GM18861 (cell line): ENCODE measurements at regions not wholly inside any gene's neighbourhood (a gene's known extent, or its start where the extent isn't known, plus 50 kb on each side); places are given as distances from the start of the nearest gene placed in this dataset.

Source experiments
- ATAC-seq: cut with Tn5 transposase; IDR thresholded peaks from one replicate; pipeline ENCODE4 v1.9.1; 2021; ENCODE audit not compliant: unreplicated experiment

DNA sequence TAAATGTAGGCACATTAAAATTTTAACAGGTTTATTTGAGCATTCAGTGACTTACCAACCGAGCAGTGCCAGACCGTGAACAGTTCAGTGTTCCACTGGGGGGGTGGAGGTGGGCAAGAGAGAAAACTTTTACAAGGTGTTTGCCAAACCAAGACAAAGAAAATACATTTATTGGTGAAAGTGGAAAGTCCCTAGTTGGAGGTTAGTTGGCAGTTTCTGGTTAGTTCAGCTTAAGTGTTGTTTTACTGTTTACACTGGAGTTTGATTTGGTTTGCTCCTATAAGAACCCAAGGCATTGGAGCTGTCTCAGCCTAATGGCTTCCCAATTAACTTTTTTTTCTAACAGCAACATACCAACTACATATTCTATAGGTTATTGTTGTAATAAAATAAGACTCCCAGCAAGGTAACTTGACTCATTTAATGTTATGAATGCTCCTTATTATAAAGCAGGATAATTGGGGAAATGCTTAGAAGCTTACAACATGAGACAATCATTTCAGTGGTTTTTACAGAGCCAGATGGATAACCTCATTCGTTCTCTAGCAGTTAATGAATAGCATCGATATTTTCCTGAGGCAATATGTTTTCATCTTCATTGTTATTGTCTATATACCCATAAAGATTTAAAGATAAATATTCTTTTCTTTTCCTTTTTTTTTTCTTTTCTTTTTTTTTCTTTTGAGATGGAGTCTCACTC, 115.8 kb downstream of the ETNK1 start:
- ATAC-seq, result no peak

DNA sequence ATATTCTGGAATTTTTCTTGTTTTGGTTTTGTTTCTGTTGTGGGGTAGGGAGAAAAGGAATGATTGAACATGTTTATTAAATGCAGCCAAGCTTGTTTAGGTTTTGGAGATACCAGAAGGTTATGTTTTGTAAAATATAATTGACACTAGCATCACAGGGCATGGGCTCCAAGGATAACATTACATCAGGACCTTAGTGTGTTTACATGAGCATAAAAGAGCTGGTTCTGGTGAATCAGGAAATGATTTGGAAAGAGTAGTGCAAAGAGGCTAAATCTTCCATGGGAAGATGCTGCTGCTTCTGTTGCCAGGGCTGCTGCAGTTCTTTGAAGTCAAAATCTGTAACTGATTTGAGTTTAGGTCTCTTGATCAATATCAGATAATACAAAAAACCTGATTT, 118.7 kb downstream of the ETNK1 start:
- ATAC-seq, result no peak

DNA sequence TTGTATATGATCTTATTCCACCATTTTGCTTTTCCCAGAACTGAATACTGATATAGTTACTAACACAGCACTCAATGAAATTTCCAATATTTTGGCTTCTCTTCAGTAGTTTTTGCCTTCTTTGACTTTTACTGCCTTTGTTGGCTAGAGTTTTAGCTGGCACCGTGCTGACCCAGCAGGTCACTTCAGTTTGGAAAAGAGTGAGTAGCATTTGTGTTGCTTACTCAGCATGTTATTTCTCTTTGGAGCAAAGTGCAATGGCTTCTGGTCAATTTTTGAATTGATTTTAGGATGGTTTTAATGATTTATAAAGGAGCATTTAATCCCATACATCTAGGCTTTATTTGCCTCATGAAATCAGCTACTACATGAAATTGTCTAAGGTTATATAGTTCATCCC, 119.2 kb downstream of the ETNK1 start:
- no peak for ATAC-seq

DNA sequence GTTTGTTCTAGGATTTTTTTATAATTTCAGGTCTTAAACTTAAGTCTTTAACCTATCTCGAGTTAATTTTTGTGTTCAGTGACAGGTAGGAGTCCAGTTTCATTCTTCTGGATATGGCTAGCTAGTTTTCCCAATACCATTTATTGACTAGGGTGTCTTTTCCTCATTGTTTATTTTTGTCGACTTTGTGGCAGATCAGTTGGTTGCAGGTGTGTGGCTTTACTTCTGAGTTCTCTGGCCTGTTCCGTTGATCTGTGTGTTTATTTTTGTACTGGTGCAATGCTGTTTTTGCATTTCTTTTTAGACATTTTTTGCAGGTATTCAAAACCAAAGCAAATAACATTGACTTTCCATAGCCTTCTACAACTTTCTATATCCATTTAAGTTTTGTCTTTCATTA, 121.7 kb downstream of the ETNK1 start:
- ATAC-seq, result no peak

DNA sequence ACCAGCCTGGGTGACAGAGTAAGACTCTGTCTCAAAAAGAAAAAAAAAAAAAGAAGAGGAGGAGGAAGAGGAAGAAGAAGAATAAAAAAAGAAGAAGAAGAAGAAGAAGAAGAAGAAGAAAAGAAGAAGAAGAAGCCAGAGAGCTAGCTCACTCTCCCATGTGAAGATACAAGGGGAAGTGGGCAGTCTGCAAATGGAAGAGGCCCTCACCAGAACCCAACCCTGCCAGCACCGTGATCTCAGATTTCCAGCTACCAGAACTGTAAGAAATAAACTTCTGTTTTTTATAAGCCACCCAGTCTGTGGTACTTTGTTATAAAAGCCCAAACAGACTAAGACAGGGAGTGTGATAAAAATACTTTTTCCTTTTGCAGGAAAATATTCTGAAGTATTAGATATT, 130.7 kb downstream of the ETNK1 start:
- no peak for ATAC-seq

DNA sequence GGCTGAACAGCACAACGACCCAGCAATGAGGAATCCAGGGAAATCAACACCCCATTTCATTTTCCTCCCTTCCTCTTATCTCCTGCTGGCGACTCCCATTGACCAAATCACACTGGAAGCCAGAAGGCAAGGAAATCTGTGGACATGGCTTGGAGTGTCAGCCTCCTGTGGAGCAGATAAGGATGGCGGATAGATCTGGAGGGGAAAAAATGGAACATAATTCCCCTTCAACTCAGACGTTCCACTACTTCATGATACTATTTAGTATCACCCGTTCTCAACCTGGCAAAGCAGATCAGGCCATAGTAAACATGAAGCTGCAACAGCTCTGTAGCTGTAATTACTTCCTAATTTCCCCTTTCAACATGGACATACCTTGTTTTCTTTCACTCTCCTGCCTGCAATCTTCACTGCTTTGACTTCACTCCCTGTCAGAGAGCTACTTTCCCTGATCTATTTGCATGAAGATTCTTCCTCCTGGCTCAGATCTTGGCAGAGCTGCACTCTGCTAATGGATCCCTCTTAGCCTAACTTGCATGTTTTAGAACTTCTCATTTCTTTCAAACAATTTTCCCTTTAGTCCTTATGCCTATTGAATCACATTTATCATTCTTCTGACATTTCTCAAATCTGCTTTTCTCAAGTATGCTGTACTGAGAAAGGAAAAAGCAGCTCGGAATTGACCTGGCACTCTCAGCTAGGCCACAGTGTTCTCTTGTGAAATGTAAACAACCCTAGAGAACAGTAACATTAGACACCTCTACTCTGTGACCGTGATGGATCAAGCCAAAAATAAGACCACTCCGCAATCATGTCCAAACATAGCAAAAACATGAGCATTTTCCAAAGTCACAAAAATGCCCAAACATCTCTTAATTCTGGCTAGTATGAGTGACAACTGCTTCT, 135.1 kb downstream of the ETNK1 start:
- ATAC-seq, result no peak

DNA sequence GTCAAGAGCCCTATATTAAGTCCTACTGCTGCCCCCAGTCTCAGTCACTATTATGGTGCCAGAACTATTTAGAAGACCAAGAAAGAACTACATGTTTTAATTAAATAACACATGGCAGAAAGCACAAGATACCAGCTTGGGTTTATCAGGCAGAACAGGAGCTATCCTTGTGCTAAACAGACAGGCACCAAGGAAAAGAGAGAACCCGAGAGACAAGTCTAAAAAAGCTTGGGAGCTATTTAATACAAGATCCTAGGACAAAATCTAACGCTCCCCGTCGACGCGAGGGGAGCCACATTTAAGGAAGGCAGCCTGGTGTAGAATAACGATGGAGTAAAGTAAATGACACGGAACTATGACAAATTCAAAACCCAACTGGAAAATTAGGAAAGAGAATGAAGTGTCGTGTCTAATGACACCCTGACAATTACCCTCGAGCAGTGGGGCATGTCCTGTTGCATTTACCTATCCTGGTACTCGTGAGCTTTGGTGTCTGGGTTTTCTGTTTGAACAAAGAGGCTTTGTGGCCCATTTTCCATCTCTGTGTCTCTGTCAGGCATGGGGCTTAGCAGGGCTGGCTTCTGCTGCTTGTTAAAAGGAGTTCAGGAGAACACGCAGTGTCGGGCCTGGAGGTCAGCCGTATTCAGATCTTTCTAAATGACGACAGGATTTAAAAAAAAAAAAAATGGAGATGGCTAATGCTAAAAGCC, 140.6 kb downstream of the ETNK1 start:
- ATAC-seq, result no peak

DNA sequence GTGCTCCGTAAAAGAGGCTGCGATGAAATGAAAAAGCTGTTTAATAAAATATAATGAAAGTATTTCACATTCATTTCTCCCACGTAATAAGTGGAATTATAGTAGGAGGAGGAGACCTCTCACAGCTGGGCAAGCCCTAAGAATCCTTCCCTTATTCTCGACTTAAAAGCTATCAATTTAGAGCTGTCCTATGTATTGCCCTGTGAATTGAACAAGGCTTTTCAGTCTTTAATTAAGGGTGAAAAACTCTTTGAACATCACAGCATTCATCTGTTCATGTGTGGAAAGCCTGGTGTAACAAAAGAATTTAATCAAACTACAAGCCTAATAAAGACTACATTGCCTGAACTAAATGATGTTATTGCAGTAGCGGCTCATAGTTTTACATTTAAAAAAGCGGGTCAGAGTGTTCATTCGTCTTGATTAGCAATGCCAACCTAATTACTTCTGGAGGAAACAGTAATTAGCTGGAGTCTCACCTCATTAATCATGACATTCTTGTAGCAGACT, 142.0 kb downstream of the ETNK1 start:
- ATAC-seq, result no peak

DNA sequence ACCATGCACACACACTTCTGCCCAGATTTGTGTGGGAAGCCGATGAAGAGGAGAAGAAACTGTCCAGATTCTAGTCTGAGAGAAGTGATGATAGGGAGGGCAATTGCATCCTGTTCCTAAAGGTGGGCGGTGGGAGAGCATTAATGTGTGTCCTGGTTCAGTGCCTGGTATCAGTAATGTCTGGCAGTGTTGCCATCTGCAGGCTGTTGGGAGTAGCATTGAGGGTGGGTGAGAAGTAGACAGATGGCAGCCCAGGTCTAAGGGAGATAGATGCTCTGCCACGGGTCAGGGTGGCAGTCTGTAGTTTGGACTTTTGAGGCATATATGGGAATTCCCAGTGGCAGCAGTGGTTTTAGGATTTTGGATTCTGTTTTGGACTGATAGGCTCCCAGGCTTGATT, 156.4 kb downstream of the ETNK1 start:
- ATAC-seq, result no peak

DNA sequence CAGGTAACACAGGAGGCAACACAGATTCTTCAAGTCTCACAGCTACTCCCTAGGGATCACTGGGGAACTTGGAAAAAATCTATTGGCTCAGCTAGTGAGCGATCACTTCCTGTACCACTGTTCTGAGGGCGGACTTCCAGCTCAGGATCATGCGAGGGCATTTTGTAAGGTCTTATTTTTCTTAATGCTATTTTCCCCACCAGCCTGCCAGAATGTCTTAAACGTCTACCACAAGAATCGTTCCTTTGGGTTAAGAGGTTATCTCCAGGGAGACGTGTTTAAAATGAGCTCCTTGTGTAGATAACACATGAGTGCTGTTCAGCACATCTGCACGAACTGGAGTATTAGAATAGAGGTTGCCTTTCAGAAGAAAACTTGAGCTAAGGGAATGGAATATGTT, 162.6 kb downstream of the ETNK1 start:
- ATAC-seq, result no peak

DNA sequence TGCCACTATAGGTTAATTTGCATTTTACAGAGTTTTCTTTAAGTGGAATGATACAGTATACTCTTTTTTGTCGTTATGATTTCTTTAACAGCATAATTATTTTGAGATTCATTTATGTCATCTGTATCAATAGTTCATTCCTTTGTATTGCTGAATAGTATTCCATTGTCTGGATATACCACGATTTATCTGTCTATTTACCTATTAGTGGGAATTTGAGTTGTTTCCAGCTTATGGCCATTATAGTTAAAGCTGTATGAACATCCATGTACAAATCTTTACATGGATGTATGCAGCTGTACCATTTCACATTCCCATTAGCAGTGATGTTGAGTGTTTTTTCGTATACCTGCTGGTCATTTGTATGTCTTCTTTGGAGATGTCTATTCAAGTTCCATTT, 163.9 kb downstream of the ETNK1 start:
- no peak for ATAC-seq

DNA sequence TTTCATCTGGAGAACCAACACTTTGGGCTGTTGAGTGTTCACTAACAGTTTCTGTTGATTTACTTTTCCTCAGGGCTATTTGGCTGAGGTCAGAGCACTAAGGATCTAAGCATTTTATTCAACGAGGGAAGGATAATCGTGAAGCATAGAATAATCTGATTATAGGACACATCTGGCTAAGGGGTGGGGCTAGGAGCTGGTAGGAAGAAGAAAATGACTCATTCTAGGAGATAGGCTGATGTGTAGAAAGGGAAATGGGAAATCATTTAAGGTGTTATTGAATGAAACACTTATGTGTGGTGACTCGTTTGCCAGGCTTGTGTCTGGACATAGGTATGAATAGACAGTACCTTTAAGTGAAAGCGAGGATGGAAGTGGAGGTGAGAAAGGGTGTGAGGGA, 167.2 kb downstream of the ETNK1 start:
- no peak for ATAC-seq

DNA sequence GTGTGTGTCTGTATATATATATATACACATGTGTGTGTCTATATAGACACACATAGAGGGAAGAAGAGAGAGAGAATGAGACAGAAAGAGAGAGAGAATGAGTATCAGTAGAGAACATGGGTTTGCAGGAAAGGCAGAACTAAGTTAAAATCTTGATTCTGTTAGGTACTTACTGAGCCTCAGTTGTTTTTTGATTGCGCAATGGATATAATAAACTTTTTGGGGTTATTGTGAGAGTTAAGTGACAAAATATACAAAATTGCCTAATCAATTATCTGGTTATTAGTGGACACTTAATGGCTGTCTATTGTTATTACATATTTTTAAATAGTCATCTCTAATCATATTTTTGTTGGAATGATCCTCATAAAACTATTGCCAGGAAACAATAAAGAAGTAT, 169.0 kb downstream of the ETNK1 start:
- ATAC-seq, result no peak

DNA sequence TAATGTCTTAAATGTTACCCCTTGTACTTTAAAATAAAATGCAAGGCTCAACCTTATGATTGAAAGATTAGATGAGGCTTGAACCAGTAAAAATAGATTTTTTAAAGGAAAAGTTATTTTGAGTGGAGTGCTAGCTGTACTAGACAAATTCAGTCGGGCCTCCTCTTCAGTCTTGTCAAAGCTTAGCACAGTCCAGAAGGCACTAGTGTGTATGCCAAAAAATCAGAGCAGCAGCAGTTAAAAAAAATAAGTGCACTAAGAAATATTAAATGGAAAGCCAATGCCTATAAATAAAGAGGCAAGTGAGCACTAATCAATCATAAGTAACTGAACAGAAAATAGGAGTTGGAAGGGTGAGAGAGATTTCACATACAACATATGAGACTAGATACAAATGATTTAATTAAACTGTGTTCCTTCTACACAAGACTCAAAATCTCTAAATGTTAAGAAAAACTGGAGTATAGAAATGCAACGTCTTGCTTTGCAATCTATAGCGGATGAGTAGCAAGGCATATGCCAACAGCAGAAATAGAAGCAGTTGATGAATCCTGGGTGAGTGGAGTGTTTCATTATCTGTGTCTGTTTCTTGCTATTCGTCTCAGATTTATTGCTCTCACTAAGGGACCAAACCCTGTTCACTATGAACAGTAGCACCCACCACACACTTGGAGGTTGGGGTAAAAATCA, 172.1 kb downstream of the ETNK1 start:
- ATAC-seq, result no peak

DNA sequence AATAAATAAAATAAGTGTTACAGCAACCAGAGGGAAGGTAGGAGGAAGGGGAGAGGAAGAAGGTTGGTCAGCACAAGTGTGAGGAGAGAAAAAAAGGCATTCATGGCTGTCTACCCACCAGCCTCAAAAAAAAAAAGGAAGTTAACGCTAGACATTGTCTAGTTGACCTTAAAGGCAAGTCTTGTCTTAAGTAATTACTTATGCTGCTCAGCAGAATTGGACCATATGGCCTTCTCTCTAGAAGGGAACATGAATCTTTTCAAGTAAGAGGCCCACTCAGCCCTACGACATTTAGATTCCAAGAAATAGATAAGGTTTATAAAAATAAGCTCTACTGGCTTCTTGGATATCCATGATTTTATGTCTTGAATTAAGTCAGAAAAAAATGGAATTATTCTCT, 172.7 kb downstream of the ETNK1 start:
- ATAC-seq, result no peak

DNA sequence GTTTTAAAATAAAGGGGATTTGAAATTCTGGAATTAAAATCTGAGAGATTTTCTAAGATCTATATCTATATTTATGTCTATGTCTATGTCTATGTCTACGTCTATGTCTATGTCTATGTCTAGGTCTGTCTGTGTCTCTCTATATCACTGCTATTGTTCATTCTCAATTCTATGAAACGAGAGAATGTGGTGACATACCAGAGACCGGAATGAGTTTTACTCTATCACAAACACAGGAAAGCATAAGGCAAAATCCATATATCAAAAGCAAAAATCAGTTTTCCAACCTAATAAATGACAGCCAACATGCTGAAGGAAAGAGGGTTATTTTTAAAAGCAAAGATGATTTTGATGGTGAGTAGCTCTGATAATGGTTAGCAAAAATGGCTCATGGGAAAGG, 173.1 kb downstream of the ETNK1 start:
- ATAC-seq, result no peak

DNA sequence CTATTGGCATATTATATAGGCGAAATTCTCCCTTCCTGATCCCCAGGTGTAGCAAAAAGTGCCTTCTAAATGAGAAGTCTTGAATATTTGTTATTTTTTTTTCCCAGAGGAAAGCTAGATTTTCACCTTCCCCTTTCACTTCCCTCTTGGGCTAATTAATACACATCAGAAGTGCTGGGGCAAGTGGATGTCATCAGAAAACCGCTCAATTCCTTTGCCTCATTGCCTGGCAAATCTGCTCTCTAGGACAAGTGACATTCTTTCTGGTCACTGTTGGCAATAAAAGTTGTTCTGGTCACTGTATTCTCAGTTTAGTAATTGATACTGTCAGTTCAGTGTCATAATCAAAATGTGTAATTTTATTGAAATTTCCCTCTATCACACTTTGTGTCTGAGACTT, 174.5 kb downstream of the ETNK1 start:
- no peak for ATAC-seq

DNA sequence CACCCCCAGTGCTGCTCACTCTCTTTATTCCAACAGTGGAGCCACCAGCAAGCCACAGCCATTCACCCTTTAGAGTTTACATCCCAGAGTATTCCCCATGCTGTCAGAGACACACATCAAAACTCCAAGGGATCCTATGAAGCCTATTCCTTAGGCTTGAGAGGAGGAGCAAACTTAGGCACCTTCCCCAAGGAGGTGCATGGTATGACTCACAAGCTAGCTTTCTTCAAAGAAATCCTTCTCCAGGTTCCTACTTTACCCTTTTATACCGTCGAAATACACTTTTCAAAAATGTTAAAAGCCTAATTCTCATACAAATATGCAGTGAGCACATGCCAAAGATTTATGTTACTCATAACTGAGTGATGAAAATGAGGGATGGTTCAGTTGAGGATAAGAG, 175.4 kb downstream of the ETNK1 start:
- ATAC-seq, result no peak

DNA sequence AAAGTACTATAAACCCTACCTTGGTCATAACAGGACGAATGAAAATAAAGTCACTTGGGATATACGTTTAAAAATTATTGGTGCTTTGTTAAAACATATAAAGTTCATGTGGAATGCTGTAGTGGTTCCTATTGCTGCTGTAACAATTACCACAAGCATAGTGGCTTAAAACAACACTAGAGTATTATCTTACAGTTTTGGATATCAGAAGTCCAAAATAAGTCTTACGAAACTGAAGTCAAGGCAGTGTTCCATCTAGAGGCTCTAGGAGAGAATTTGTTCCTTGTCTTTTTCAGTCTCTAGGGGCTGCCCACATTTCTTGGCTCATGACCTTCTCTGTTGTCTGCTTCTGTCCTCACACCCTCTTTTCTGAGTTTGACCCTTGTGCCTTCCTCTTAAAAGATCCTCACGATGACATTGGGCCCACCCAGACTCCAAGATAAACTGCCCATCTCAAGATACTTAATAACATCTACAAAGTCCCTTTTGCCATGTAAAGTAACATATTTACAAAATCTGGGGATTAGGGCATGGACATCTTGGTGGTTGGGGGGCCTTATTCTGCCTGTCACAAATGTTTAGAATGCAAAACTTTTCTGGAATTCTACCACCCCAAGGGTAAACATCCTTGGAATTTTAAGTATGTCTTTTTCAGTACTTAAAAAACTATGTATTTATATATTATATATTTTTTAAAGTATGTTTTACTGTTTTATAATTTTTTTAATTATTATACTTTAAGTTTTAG, 178.1 kb downstream of the ETNK1 start:
- ATAC-seq, result no peak

DNA sequence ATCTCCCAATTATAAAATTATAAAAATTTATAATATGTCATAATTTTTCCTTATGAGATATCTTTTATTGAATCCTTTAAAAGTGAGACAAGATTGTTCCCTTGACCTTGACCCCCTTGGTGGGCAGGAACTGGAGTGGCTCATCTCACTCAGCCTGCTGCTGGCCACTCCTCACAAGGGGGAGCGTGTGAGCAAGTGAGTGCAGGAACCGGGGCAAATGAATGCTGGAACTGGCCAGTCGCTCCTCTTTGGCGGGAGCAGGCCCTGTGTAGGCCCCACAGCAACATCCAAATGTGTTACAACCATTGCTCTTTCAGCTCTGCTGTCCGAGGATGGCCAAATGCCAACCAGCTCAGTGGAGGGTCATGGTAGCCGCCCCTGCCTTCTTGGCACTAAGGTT, 178.8 kb downstream of the ETNK1 start:
- no peak for ATAC-seq
